Choroid plexus epithelial cell (primary cell): ENCODE measurements at regions not wholly inside any gene's neighbourhood (a gene's known extent, or its start where the extent isn't known, plus 50 kb on each side); places are given as distances from the start of the nearest gene placed in this dataset.

Experiments used
- DNase-seq: peaks from one replicate; pipeline ENCODE4 v3.0.0-alpha.2; 2010; ENCODE audit warnings: low read depth
- H3K4me3 ChIP-seq: 2 replicates; pipeline ENCODE4 v1.5.1; 2011; ENCODE audit warnings: low read depth, mild to moderate bottlenecking, control low read depth, low read length, moderate library complexity
- TF ChIP-seq, protein P1 (sequence below): conservative IDR thresholded peaks from 2 replicates; pipeline ENCODE4 v1.5.1; 2011; ENCODE audit warnings: low read depth, mild to moderate bottlenecking, control low read depth, inconsistent platforms, low read length, moderate library complexity

DNA sequence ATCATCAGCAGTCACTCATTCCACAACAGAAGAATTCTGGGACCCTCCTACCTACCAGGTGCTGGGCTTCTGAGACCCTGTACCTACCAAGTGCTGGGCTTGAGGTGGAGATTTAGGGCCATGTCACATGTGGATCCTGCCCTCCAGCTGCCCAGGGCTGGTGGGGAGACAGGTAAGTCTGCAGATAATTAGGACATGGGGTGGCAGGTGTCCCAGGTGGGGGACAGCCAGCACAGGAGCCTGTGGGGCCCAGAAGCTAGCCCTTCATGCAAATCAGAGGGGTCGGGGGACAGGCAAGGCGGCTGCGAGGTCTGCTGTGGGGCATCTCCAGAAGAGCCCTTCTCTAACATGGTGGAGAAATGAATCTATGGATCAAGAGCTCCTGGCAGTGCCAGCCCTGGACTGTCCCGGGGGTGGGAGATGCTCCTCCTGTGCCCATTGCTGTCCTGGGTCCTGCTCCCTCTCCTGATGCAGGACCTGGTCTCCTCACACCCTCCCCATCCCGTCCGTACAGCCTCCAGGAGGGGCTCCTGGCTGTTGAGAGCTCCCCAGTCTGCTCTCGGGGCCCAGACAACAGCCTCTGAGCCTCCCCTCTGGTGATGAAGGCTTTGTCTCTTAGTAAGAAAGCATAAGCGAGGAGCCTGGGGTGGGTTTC lies 106.3 kb upstream of the GLI2 start:
- TF ChIP-seq, protein P1, sequence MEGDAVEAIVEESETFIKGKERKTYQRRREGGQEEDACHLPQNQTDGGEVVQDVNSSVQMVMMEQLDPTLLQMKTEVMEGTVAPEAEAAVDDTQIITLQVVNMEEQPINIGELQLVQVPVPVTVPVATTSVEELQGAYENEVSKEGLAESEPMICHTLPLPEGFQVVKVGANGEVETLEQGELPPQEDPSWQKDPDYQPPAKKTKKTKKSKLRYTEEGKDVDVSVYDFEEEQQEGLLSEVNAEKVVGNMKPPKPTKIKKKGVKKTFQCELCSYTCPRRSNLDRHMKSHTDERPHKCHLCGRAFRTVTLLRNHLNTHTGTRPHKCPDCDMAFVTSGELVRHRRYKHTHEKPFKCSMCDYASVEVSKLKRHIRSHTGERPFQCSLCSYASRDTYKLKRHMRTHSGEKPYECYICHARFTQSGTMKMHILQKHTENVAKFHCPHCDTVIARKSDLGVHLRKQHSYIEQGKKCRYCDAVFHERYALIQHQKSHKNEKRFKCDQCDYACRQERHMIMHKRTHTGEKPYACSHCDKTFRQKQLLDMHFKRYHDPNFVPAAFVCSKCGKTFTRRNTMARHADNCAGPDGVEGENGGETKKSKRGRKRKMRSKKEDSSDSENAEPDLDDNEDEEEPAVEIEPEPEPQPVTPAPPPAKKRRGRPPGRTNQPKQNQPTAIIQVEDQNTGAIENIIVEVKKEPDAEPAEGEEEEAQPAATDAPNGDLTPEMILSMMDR: no peak
- H3K4me3 ChIP-seq: no peak overlapping the region
- no peak for DNase-seq

DNA sequence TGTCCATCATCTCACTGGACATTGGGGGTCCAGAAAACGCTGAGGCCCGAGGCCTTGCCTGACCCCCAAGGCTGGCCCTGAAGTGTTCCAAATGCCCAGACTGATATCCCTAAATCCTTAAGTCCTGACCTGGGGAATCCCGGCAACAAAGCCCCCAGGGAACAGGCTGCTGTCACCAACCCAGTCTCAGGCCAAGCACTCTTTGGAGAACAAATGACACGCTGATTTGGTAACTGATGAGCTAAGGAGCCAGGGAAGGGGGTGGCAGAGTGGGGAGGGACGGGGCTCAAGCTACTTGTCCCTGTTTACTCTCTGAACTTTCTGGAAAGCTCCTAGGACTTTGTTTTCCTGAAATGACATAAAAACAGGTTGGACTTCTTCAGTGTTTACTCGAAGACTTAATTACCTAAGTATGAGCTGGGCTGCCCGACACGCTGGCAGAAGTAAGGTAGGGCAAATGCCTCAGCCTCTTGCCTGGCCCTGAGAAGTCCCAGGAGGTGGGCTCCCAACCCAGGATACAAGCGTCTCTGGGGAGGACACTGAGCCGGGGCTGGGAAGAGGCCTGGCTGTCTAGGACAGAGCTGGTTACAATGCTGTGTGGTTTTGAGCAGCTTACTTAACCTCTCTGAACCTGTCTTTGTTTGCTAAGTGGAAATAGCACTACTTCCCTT lies 105.5 kb upstream of the GLI2 start:
- no peak overlapping the region for H3K4me3 ChIP-seq
- no peak for DNase-seq
- TF ChIP-seq, protein P1: no peak

GRCh38 chr2:120631236-120631635 lies 104.4 kb upstream of the GLI2 start:
- no peak for DNase-seq
- TF ChIP-seq, protein P1: no peak
- H3K4me3 ChIP-seq: no peak overlapping the region

DNA sequence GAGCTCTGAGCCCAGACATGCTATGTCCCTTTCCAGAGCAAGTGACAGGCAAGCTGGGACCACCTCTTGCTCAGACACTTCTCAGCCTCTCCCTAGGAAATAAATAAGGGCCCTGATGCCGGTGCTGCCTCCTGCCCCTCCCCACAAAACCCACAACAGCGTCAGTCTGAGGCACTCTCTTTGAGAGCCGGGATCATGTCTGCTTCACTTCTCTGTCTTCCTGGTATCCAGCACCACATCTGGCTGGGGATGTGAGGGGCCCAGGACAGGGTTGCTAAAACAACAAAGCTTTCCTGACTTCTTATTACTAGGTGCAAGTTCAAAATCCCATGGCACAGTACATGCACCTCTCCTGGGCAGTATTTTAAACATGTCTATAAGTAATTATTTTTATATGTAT lies 103.9 kb upstream of the GLI2 start:
- TF ChIP-seq, protein P1: no peak
- DNase-seq: peak; percentile 18
- H3K4me3 ChIP-seq: no peak overlapping the region

DNA sequence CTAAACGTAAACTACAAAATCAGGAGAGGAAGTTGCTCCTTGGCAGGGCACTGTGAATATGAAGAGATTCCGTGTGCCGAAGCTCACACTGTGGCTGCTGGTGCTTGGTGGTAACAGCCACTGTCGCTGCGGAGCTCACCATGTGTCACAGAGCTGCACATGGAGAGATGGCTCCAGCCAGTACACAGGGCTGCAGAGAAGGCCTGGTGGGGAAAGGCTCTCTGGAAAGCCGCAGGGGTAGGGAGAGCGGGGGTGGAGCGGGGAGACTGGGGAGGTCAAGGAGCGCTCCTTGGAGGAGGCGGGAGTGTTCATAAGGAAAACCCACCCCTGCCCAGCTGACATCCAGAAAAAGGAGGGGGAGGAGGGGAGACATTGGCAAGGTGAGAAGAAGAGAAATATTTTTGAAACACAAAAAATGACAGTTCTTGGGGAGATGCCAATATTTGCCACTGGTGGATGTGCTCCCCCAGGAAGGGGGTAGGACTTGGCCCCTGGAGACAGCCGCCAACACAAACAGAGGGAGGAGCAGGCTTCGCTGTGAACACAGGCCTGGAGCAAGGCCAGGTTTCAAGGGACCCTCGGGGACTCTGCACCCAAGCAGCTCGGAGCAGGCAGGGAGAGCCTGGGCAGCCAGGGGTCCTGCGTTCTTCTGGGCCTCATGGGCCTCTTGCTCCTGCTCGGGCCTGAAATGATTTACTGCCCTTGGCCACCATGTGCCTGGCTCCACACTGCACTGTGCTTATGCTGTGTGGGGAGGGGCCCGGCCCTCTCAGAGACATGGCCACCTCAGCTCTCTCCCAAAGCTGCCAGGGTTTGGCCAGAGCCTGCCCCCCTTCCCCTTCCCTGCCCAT lies 102.6 kb upstream of the GLI2 start:
- TF ChIP-seq, protein P1: no peak
- no peak overlapping the region for H3K4me3 ChIP-seq
- DNase-seq: no peak

GRCh38 chr2:120634533-120634932 lies 101.1 kb upstream of the GLI2 start:
- DNase-seq: no peak
- TF ChIP-seq, protein P1: no peak
- no peak overlapping the region for H3K4me3 ChIP-seq
